Right hindlimb (tissue), 1 donor: ENCODE measurements at regions not wholly inside any gene's neighbourhood (a gene's known extent, or its start where the extent isn't known, plus 50 kb on each side); places are given as distances from the start of the nearest gene placed in this dataset.

ENCODE experiments used
- DNase-seq: peaks from one replicate; pipeline ENCODE4 v3.0.0-alpha.2; 2018

DNA sequence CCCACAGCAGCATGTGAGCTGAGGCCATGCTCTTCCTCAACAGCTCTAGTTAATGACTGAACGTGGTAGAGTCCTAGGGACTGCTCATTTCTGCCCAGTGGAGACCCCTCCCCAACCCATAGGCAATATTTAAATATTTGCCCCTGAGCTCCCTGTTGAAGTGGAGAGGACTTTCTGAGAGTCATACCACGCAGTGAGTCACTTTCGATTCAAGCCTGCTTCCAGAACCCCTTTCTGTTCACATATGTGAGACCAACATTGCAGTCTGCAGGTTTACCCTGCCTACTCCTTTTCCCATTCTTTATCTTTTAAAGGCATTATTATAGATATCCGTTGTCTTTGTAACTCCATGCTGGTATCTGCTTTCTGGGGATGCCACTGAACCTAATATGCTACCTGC lies 946.3 kb downstream of the JRKL start:
- no peak for DNase-seq

GRCh38 chr11:97345032-97345431 lies 955.2 kb downstream of the JRKL start:
- DNase-seq: no peak

- no peak for DNase-seq
Measured at GRCh38 chr11:97349201-97349600, 959.4 kb downstream of the JRKL start.

- no peak for DNase-seq
Measured at GRCh38 chr11:97351939-97352338, 962.1 kb downstream of the JRKL start.

DNA sequence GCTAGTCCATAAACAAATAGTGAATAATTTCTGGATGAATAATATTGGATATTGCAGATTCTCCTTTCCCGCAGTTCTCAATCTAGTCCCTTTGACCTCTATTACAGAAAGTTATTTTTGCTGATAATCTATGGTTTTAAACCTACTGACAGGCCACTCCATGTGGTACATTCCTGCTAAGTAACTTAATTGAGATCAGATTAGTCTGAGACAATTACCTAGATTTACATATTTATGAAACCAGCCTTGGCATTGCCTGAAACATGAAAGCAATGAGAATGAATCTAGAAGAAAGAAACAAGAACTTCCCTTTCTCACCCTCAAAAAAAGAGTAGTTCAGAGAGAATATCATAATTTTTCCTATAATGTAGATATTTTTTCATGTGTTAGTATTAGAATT lies 964.2 kb downstream of the JRKL start:
- no peak for DNase-seq

- DNase-seq: no peak
Measured at GRCh38 chr11:97354576-97354975, 964.8 kb downstream of the JRKL start.

- DNase-seq: no peak
Measured at GRCh38 chr11:97355230-97355629, 965.4 kb downstream of the JRKL start.

GRCh38 chr11:97356144-97356543 lies 966.3 kb downstream of the JRKL start:
- DNase-seq: no peak

DNA sequence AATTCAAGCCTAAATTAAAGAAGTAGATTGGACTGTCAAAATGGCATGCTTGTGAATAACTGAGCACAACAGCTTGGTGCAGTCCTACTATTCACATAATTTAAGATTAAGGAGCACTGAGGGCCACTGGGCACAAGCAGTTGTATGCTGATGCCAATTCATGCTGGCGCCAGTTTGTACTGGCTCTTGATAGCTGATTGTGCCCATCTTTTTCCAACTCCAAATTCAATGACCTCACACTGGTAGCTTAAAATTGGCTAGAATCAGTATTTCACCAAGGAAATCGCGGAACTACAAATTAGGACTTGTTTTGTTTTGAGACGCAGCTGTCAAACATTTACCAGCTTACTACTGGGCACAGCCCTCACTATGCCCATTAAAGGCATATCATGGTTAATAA lies 969.2 kb downstream of the JRKL start:
- DNase-seq: no peak

DNA sequence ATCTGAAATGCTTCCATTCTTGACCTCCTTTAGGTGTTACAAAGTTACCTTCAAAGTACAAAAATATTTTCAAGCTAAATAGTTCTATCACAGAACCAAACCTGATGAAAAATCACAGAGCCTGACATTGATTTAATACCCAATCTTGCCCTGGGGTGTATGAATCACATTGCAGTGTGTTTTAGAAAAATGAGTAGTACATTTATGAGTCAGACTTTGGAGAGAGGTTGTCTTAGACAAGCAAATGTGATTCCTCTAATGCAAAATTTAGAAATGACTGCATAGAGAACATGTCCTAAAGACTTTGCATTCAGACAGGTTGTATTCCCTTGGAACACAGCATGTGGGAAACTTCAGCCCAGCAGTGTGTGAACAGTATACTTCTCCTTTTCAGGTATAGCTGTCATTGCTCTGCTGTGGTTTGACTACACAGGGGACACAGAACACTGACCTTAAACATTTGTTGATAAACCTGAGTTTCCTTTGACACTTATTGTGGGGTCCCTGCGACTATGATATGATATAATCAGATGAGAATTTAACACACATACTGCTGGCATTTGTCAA lies 972.1 kb downstream of the JRKL start:
- DNase-seq: no peak

DNA sequence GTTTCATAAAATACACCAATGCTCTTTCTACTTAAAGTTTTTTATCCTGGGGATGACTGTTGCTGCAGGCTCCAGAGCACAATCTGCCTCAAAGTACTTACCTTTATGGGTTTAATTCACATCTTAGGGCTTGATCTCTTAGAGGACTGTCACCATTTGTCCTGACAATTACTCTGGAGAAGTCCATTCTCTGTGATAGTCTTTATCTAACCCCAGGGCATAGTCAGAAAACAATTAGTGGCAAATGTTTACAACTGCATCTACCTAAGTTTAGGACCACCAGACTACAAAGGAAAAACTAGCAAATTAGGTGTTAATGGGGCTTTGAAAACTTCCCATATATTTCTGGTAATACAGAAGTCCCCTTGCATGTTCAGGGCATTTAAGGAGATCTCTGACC lies 973.5 kb downstream of the JRKL start:
- no peak for DNase-seq

- DNase-seq: no peak
Measured at GRCh38 chr11:97364047-97364446, 974.2 kb downstream of the JRKL start.

DNA sequence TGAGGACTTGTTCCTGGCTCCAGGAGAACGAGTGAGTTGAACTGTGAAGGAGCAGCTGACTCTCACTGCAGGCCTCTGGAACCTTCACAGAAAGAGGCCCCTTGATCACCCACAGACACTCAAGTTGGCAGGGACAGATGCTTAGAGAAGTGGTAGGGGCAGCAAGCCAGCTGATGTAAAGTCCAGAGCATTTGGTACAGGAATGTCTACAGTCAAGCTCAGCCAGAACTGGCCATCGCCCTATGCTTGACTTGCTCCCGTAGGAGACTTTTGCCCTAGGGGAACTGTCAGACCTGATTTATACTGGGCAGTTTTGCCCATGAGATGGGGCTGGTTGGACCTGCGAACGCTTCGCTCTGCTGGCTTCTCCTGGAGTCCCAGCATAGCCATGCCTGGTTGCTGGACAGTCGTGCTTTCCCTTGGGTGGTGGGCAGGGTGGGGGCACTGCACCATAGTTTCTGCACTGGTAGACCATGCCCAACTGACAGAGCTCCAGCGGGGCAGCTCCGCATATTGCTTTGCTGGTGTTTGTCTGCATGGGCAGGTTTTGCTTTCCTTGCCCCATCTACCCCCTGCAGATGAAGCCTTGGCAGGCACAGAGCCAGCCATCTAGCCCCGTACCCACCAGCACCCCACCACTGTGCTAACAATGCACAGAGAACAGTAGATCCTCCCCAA lies 977.7 kb downstream of the JRKL start:
- DNase-seq: no peak

DNA sequence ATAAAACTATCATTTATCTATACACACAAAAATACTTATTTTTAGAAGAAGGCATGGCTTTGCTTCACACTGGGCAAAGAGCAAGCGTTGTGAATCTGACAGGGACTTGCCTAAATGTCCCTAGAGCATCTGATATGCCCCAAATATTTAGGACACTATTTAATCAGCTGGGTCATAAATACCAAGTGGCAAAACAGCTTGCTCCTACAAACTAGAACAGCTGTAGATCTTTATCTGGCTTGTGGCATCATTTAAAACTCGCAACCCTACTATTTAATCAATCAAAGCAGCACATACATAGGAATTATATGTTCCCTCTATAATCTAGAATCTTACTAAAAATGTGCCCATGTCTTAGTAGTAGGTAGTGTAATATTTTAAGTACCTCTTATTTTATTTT lies 999.5 kb downstream of the JRKL start:
- no peak for DNase-seq

GRCh38 chr11:97398246-97398645 lies 1008.4 kb downstream of the JRKL start:
- DNase-seq: no peak

- no peak for DNase-seq
Measured at GRCh38 chr11:97409141-97409540, 1019.3 kb downstream of the JRKL start.

- no peak for DNase-seq
Measured at GRCh38 chr11:97414801-97415200, 1025.0 kb downstream of the JRKL start.

GRCh38 chr11:97419729-97420128 lies 1029.9 kb downstream of the JRKL start:
- DNase-seq: no peak

GRCh38 chr11:97428247-97428790 lies 1038.5 kb downstream of the JRKL start:
- DNase-seq: no peak

DNA sequence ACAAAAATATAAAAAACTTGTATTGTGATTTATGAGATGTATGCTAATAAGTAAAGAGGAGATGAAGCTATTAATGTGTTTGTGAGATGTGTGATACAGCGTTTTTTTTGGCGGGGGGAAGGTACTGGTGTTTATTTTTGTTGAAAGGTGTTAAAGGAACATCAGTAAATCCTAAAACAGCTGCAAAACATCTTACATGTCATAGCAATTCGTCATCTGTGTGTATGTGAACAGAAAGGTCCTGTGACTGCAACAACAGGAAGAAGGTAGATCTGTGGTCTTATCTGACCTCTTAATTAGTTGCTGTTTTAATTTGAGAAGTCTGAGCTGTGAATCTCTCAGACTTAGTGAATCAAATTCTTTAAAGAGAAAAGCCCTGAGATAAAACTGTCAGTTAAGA lies 1041.1 kb downstream of the JRKL start:
- DNase-seq: no peak

GRCh38 chr11:97432926-97433325 lies 1043.1 kb downstream of the JRKL start:
- no peak for DNase-seq

- no peak for DNase-seq
Measured at GRCh38 chr11:97445561-97445960, 1055.7 kb downstream of the JRKL start.

DNA sequence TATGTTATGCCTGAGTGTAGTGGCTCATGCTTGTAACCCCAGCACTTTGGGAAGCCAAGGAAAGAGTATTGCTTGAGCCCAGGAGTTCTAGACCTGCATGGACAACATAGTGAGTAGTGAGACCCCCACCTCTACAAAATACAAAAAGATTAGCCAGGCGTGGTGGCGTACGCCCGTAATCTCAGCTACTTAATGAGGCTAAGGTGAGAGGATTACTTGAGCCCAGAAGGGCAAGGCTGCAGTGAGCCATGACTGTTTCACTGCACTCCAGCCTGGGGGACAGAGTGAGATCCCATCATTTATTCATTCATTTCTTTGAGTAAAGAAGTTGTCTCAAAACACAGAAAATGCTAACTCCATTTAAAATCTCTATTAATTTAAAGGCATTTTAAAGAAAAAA lies 1061.6 kb downstream of the JRKL start:
- DNase-seq: no peak

DNA sequence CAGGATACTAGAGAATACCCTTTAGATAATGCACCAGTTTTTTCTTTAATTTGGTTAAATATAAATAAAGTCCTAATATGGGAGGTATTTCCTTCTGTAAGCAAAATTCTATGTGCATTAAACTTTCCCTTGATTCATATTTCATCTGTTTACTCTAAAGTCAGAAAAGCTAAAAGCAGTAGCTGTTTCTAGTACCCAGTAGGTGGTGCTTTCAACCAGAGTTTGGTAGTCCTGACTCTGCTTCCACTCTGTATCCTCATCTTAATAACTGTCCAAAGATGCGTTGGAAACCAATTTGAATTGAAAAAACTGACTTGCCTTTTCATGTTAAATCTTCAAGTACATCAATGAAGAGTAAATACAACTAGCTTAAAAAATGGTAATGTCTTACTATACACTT lies 1065.2 kb downstream of the JRKL start:
- no peak for DNase-seq

GRCh38 chr11:97460091-97460490 lies 1070.3 kb downstream of the JRKL start:
- no peak for DNase-seq
